Effector memory CD4-positive, alpha-beta T cell (primary cell): ENCODE measurements at regions not wholly inside any gene's neighbourhood (a gene's known extent, or its start where the extent isn't known, plus 50 kb on each side); places are given as distances from the start of the nearest gene placed in this dataset.

ENCODE experiments used
- DNase-seq, 3 donors: peaks; one replicate each; pipeline ENCODE4 v3.0.0-alpha.2; 2020
- H3K27ac ChIP-seq: 2 replicates; pipeline ENCODE4 v1.7.0; 2013; ENCODE audit warnings: mild to moderate bottlenecking, low read length, moderate library complexity; ENCODE audit not compliant: insufficient read depth, poor library complexity, severe bottlenecking
- H3K27me3 ChIP-seq: replicated peaks from 2 replicates; pipeline ENCODE4 v1.7.0; 2013; ENCODE audit warnings: mild to moderate bottlenecking, low read length; ENCODE audit not compliant: insufficient read depth, control insufficient read depth, poor library complexity, severe bottlenecking
- H3K36me3 ChIP-seq: 2 replicates; pipeline ENCODE4 v1.7.0; 2013; ENCODE audit warnings: mild to moderate bottlenecking, low read length, moderate library complexity; ENCODE audit not compliant: control insufficient read depth, insufficient read depth
- H3K4me1 ChIP-seq: 2 replicates; pipeline ENCODE4 v1.7.0; 2013; ENCODE audit warnings: low read length, mild to moderate bottlenecking; ENCODE audit not compliant: control insufficient read depth, insufficient read depth, poor library complexity, severe bottlenecking
- H3K4me3 ChIP-seq: 2 replicates; pipeline ENCODE4 v1.7.0; 2013; ENCODE audit warnings: low read length, low read depth, mild to moderate bottlenecking; ENCODE audit not compliant: insufficient read depth, poor library complexity, severe bottlenecking
- H3K9me3 ChIP-seq: 2 replicates; pipeline ENCODE4 v1.7.0; 2013; ENCODE audit warnings: mild to moderate bottlenecking, low read length, moderate library complexity; ENCODE audit not compliant: control insufficient read depth

DNA sequence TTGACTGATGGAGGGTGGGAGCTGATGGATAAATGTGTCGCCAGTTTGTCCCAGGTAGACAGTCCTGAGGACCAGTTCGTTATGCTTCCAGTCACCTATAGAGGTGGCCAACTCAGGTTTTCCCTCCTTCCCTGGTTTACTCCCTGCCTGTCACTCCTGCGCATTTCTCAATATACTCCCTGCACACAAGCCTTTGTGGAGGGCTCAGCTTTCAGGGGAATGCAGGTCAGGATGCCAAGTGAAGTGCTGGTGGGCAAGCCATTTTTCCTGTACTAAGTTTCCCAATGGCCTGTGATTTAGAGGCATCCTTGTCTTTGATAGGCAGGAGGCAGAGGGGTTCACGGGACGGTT lies 473.5 kb upstream of the ZMIZ1 start:
- Histone ChIP-seq H3K27me3 (no peaks in the 10 kb centered on the region), H3K36me3 (no peaks in the 10 kb centered on the region), H3K9me3 (no peaks in the 10 kb centered on the region), H3K27ac (no peak overlapping the region), H3K4me1 (no peaks in the 10 kb centered on the region), H3K4me3 (no peak overlapping the region)
- DNase-seq: no peak

DNA sequence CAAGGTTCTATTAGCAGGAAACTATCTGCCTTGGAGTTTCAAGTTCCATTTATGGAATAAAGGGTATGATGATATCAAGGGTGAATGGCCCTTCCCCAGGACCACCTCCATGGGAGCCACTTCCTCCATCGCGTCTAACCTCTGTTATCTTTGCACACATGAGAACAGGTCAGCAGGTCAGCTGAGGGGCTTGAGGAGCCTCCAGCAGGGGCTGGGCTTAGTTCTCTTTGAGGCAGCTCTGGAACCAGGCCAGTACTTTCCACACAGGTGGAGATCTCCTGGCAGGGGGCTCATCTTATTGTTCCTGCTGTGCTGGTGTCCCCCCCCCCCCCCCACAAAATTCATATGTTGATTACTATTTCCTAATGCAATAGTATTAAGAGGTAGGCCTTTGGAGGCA lies 472.2 kb upstream of the ZMIZ1 start:
- H3K27ac ChIP-seq: no peak overlapping the region

DNA sequence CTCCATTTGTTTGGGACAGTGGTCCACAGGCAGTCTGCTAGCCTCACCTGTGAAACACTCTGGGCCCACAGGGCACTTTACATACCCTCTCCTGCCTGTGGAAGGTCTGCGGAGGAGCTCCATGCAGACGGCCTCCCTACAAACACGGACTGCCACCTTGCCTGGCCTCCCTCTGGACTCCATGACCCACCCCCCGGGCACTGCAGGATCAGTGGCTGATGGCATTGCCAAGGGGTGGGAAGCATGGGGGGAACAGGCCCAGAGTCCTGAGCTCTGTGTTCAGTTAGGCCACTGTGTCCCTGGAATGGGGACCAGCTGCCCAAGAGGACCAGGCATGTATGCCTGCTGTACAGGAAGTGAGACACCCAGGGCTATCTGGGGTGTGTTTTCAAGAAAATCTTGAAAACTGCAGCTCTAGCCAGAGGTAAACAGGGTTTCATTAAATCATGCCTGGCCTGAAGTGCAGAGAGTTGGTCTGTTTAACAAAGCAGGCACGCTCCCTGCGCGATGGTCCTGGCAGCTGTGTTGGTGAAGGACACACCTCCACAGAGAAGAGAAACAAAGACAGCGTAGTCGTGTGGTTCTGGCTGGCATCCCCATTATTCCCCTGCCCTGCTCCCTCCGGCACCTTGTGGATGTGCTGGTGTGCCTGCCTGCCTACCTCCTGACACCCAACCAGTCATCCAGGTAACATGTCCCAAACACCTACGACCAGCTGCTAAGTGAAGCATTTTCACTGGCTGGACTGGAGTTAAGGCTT lies 470.8 kb upstream of the ZMIZ1 start:
- H3K27me3 ChIP-seq: peaks cover 3% of the 10 kb centered on the region
- no peak overlapping the region for H3K4me3 ChIP-seq
- H3K27ac ChIP-seq: no peak overlapping the region
- no peaks in the 10 kb centered on the region for H3K36me3 ChIP-seq
- H3K9me3 ChIP-seq: no peaks in the 10 kb centered on the region
- no peak for DNase-seq
- H3K4me1 ChIP-seq: no peaks in the 10 kb centered on the region

More for the DNA sequence above, 472.2 kb upstream of the ZMIZ1 start:
- no peak overlapping the region for H3K4me3 ChIP-seq
- no peaks in the 10 kb centered on the region for H3K36me3 ChIP-seq
- DNase-seq: no peak
- H3K27me3 ChIP-seq: peaks cover 3% of the 10 kb centered on the region
- no peaks in the 10 kb centered on the region for H3K9me3 ChIP-seq
- H3K4me1 ChIP-seq: no peaks in the 10 kb centered on the region

DNA sequence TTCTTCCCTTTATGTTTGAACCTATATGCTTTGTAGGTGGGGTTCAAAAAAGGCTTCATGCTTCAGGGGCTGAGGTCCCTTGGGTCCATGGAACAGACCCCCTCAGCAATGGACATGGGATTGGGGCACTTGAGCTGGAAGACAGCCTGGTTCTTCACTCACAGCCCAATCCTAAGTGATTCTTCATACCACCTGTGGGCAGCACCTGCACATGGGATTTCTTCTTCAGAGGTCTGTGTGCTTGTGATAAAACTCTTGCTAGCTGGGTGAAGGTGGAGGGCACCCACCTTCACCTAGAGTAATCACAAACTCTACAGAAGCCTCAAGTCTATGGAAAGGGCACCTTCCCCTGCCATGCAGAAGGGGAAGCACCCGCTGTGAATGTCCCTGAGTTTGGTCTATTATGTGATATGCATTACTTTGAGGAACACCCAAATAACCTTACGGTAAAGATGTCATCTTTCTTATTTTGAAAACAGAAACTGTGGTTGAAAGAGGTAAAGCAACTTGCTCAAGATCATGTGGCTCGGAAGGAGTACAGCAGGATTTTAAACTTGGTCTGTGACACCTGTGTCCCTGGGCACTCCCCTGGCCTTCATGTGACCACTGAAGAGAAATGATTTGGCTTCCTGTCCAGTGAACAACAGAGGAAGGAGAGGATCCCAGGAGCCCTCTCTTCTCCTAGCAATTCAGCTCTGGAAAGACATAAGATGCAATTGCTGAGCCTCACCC lies 469.5 kb upstream of the ZMIZ1 start:
- no peak for DNase-seq
- Histone ChIP-seq H3K4me3 (no peak overlapping the region), H3K36me3 (no peaks in the 10 kb centered on the region), H3K27ac (no peak overlapping the region), H3K27me3 (peaks cover 3% of the 10 kb centered on the region), H3K9me3 (no peaks in the 10 kb centered on the region), H3K4me1 (no peaks in the 10 kb centered on the region)

DNA sequence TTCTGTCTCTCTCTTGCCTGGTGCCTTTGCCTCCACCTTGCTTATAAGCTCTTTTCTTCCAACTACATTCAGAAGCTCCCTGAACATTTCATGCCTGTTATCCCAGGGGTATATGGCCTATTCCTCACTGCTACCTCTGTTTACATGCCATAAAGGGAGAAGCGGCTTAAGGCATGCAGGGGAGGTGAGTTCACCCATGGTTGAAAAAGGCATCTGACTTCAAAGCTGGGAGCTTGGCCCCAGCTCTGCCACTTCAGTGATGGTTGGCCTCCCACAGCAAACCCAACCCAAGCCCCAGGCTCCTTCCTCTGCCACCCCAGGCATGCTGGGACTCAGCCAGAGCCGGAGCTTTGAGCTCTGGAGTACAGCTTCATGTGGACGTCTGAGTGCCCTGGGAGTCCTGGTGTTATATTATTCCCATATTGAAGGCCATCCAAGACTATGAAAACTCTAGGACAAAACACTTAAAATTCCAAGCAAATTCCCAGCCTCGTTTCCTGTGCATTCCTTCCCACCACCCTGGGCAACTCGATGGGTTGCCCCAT lies 468.6 kb upstream of the ZMIZ1 start:
- no peak overlapping the region for H3K4me3 ChIP-seq
- no peaks in the 10 kb centered on the region for H3K4me1 ChIP-seq
- H3K27me3 ChIP-seq: peaks cover 3% of the 10 kb centered on the region
- H3K27ac ChIP-seq: no peak overlapping the region
- no peak for DNase-seq
- no peaks in the 10 kb centered on the region for H3K36me3 ChIP-seq
- no peaks in the 10 kb centered on the region for H3K9me3 ChIP-seq

DNA sequence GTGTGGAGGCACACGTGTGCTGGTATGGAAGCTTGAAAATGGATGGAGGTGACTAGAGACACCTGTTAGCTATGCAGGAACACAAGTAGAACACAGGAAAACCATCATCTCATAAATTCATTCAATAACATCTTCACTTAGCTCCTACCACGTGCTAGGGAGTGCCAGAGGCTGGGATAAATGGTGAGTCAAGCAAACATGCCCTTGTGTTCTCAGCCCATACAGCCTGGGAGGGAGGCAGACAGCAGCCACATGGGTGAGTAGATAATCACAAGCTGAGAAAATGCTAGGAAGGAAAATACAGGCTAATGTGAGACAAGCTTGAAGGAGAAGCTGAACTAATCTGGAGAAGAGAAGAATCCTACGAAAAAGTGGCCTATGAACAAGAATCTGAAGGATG lies 468.0 kb upstream of the ZMIZ1 start:
- peaks cover 3% of the 10 kb centered on the region for H3K27me3 ChIP-seq
- no peaks in the 10 kb centered on the region for H3K4me1 ChIP-seq
- H3K36me3 ChIP-seq: no peaks in the 10 kb centered on the region
- DNase-seq: no peak
- no peak overlapping the region for H3K4me3 ChIP-seq
- H3K27ac ChIP-seq: no peak overlapping the region
- H3K9me3 ChIP-seq: no peaks in the 10 kb centered on the region

DNA sequence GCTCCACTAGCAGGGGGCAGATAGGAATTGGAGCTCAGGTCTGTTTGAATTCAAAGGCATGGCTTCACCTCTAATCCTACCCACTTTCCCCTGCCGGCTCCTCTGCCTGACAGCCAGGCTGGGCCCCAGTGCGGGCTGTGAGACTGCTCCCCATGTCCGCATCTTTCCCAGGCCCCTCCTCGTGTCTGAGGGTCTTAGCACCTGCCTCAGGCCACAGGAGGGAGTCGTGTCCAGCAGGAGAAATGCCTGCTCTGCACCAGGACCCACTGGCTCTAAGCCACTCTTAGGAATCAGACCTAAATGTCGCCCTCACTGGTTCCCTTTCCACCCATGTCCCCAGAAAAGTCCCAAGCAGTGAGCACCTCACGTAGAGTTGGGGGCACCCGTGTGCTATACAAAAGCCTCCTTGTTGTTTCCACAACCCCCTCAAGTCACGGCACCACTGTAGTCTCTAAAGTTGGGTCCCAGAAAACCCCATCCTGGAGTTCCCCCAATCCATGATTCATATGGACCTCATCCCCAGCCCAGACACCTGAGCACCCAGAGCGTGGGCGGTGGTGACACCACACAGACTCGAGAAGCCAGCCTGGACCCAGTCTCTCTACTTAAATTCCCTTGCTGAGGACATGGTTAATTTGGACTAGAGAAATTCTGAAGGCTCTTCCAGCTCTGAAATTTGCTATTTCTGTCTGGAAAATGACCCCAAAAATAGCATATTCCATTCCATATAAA lies 466.4 kb upstream of the ZMIZ1 start:
- no peak overlapping the region for H3K27ac ChIP-seq
- H3K27me3 ChIP-seq: peaks cover 3% of the 10 kb centered on the region
- H3K9me3 ChIP-seq: no peaks in the 10 kb centered on the region
- H3K4me1 ChIP-seq: no peaks in the 10 kb centered on the region
- no peak overlapping the region for H3K4me3 ChIP-seq
- no peaks in the 10 kb centered on the region for H3K36me3 ChIP-seq
- no peak for DNase-seq

DNA sequence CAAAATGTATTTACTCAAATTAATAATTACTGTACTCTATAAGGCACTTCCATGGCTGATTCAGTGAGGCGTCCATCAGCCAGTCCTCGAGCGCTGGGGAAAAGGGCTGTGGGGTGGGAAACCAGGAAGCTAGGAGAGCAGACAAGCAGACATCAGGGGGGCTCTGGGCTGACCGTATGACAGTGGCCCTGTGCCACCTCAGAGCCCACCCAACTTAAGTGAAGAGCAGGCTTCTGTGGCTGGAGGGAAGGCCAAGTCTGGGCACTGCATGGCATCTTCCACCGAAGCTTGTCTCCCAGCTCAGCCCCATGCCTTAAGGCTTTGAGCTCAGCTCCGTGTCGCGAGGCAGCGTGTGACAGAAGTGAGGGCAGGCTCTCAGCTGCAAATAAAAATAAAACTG lies 464.5 kb upstream of the ZMIZ1 start:
- H3K4me1 ChIP-seq: no peaks in the 10 kb centered on the region
- no peak overlapping the region for H3K4me3 ChIP-seq
- H3K9me3 ChIP-seq: no peaks in the 10 kb centered on the region
- no peak for DNase-seq
- H3K27ac ChIP-seq: no peak overlapping the region
- H3K36me3 ChIP-seq: no peaks in the 10 kb centered on the region
- peaks cover 3% of the 10 kb centered on the region for H3K27me3 ChIP-seq

DNA sequence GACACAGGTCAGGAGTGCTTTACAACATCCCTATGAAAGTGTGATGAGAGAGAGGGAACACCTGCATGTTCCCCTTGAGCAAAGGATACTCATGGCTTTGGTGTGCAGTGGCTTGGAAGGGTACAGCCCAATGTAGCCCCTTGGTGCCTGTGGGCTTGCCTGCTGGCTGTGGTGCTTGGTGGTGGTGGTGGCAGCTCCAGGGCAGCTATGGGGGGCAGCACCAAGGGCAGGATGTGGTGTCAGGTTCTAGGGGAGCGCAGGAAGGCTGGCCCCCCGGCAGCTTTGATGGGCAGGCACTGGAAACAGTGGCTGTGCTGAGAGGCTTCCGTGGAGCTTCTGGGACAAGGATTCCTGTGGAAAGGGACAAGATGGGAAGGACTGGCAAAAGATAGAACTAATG lies 464.0 kb upstream of the ZMIZ1 start:
- no peak overlapping the region for H3K4me3 ChIP-seq
- H3K4me1 ChIP-seq: no peaks in the 10 kb centered on the region
- DNase-seq: no peak
- no peaks in the 10 kb centered on the region for H3K36me3 ChIP-seq
- peaks cover 3% of the 10 kb centered on the region for H3K27me3 ChIP-seq
- H3K27ac ChIP-seq: no peak overlapping the region
- no peaks in the 10 kb centered on the region for H3K9me3 ChIP-seq
